ENCODE measurements at regions not wholly inside any gene's neighbourhood (a gene's known extent, or its start where the extent isn't known, plus 50 kb on each side); places are given as distances from the start of the nearest gene placed in this dataset.

DNA sequence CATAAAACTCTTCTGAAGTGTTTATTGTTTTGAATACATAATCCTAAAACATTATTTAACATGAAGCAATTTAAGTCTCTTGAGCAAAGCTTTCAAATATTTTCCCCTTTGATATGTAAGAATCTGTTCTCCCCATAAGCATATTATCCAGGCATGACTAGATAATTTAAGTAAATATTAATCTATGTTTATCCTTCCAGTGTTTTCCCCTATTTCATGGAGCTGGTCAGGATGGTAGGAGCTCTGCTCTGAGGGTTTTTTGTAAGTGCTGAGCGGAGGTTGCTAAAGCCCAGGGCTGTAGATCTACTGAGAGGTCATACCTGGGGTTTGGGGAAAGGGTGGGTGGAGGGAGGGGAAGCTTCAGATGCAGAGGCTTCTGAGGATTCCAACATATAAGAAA, 258.9 kb upstream of the SFRP2 start:
- TF ChIP-seq, protein P1, sequence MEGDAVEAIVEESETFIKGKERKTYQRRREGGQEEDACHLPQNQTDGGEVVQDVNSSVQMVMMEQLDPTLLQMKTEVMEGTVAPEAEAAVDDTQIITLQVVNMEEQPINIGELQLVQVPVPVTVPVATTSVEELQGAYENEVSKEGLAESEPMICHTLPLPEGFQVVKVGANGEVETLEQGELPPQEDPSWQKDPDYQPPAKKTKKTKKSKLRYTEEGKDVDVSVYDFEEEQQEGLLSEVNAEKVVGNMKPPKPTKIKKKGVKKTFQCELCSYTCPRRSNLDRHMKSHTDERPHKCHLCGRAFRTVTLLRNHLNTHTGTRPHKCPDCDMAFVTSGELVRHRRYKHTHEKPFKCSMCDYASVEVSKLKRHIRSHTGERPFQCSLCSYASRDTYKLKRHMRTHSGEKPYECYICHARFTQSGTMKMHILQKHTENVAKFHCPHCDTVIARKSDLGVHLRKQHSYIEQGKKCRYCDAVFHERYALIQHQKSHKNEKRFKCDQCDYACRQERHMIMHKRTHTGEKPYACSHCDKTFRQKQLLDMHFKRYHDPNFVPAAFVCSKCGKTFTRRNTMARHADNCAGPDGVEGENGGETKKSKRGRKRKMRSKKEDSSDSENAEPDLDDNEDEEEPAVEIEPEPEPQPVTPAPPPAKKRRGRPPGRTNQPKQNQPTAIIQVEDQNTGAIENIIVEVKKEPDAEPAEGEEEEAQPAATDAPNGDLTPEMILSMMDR (IDR thresholded peaks at IDR 0.05), result no peak
- no peak for TF ChIP-seq POLR2A (IDR thresholded peaks at IDR 0.05)

All from lower leg skin (tissue), 3 donors.